ENCODE measurements at regions not wholly inside any gene's neighbourhood (a gene's known extent, or its start where the extent isn't known, plus 50 kb on each side); places are given as distances from the start of the nearest gene placed in this dataset.

DNA sequence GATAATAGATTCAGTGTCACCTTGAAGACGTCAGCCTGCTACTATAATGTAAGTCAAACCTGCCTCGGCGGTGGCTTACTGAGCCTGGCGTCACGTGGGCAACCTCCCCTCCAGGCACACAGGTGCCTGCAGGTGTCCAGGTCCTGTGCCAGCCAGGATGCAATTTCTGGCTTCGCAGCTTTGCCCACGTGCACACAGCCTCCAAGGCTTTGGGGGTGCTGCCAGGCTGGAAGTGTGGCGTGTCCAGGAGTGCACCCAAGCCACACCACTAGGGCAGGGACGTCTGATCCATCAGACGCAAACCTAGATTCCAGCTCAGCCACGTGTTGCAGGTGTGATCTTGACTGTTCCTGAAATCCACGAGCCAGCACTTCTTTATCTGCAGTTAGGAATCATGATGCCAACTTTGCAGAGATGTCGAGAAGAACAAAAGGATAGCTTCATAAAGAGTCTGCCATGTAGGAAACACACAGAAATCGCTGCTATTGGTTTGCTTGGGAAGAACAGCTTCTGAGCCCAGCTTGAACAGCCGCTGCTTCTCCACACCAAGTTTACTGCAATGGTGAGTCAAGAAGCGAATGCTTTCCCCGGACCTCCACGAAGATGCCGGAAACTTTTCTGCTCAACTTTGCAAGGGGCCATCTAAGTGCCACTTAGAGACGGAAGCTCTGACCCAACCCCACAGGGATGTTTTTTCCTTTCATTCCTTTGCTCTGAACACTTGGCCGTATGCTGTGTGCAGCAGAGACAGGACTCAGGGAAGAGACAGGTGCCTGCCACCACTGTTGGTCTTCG is 84.2 kb upstream of the SALL3 start:
- no peak overlapping the region for H3K27ac ChIP-seq
- peaks cover 0 to 32% (median 18%) of the 10 kb centered on the region in 4 donors for H3K9me3 ChIP-seq
- WGBS, 5 donors, result 74 to 89% (median 82%) methylated on average over 21 to 22 of the region's 22 CpGs
- DNase-seq, result no peak
- intact Hi-C loops (cut with DNase I; ENCODE audit: low total_unique reads), result no loop called here
- H3K27me3 ChIP-seq, result peaks cover 0 to 11% (median 0%) of the 10 kb centered on the region in 3 donors
- no peaks in the 10 kb centered on the region for H3K4me1 ChIP-seq
- no peak for TF ChIP-seq POLR2A (IDR thresholded peaks at IDR 0.05)
- TF ChIP-seq, protein P1, sequence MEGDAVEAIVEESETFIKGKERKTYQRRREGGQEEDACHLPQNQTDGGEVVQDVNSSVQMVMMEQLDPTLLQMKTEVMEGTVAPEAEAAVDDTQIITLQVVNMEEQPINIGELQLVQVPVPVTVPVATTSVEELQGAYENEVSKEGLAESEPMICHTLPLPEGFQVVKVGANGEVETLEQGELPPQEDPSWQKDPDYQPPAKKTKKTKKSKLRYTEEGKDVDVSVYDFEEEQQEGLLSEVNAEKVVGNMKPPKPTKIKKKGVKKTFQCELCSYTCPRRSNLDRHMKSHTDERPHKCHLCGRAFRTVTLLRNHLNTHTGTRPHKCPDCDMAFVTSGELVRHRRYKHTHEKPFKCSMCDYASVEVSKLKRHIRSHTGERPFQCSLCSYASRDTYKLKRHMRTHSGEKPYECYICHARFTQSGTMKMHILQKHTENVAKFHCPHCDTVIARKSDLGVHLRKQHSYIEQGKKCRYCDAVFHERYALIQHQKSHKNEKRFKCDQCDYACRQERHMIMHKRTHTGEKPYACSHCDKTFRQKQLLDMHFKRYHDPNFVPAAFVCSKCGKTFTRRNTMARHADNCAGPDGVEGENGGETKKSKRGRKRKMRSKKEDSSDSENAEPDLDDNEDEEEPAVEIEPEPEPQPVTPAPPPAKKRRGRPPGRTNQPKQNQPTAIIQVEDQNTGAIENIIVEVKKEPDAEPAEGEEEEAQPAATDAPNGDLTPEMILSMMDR (IDR thresholded peaks at IDR 0.05), result no peak
- no peak for TF ChIP-seq EP300 (IDR thresholded peaks at IDR 0.05)
- no peaks in the 10 kb centered on the region for H3K36me3 ChIP-seq
- H3K4me3 ChIP-seq, result no peak overlapping the region

DNA sequence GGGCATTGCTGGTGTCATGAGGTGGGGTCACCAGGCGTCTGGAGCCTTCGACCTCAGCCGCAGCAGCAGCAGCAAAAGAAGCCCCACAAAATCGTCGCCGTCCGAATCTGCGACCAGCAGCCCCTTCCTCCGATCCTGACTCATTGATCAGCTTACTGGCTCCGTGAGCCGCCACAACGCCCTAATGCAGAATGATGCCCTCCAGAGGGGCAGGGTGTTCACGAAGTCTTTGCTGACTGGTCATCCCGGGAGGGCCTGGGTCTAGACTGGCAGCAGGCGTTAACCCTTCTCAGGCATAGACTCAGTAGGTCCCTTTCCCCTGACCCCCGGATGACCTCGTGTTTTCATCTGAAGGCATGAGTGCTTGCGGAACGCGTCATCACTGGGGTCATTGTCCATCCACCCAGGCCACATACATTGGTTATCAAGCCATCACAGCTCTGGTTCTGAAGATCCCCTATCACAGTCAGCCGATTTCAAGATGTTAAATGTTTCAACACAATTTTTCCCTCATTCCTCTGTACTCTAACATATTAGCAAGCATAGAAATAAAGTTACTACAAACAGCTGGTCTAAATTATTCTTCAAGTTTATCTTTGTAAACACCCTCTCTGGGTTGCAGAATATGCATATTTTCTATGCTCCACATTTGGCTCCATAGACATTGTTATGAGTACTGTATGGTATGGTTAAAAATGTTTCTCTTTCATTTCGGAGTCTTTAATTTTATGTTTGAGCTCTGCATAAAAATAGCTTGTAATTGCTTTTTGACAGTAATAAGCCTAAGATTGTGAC is 83.3 kb upstream of the SALL3 start:
- 78 to 92% (median 88%) methylated on average over 21 to 22 of the region's 22 CpGs for WGBS, 5 donors
- peaks cover 0 to 26% (median 15%) of the 10 kb centered on the region in 4 donors for H3K9me3 ChIP-seq
- intact Hi-C loops (cut with DNase I; ENCODE audit: low total_unique reads), result no loop called here
- H3K4me3 ChIP-seq, result no peak overlapping the region
- H3K27ac ChIP-seq, result no peak overlapping the region
- H3K36me3 ChIP-seq, result no peaks in the 10 kb centered on the region
- no peaks in the 10 kb centered on the region for H3K4me1 ChIP-seq
- H3K27me3 ChIP-seq, result peaks cover 0 to 14% (median 0%) of the 10 kb centered on the region in 3 donors
- DNase-seq, result no peak
- no peak for TF ChIP-seq POLR2AphosphoS5 (IDR thresholded peaks at IDR 0.05)
- TF ChIP-seq, protein P1 (IDR thresholded peaks at IDR 0.05), result no peak

DNA sequence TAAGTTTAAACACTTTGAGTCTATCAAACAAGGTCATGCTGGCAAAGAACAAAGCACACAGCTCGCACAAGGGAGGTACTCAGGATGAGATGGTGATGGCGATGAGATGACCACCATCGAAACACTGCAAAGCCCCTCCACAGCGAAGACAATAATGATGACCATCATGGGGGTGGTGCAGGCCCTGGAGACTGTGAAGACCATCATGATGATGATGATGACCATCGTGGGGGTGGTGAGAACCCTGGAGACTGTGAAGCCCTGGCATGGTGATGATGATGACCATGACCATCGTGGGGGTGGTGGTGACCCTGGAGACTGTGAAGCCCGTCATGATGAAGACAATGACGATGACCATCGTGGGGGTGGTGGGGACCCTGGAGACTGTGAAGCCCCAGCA is 81.6 kb upstream of the SALL3 start:
- no peak overlapping the region for H3K27ac ChIP-seq
- H3K9me3 ChIP-seq, result peaks cover 0 to 16% (median 15%) of the 10 kb centered on the region in 4 donors
- DNase-seq, result no peak
- H3K4me1 ChIP-seq, result no peaks in the 10 kb centered on the region
- H3K27me3 ChIP-seq, result peaks cover 0 to 31% (median 0%) of the 10 kb centered on the region in 3 donors
- TF ChIP-seq POLR2AphosphoS5 (IDR thresholded peaks at IDR 0.05) (no peak), POLR2A (IDR thresholded peaks at IDR 0.05) (no peak), EP300 (IDR thresholded peaks at IDR 0.05) (no peak)
- TF ChIP-seq, protein P1 (IDR thresholded peaks at IDR 0.05), result no peak
- 79 to 90% (median 88%) methylated on average over 9 of the region's 9 CpGs for WGBS, 5 donors
- no peak overlapping the region for H3K4me3 ChIP-seq
- H3K36me3 ChIP-seq, result no peaks in the 10 kb centered on the region
- intact Hi-C loops (cut with DNase I; ENCODE audit: low total_unique reads), result no loop called here

DNA sequence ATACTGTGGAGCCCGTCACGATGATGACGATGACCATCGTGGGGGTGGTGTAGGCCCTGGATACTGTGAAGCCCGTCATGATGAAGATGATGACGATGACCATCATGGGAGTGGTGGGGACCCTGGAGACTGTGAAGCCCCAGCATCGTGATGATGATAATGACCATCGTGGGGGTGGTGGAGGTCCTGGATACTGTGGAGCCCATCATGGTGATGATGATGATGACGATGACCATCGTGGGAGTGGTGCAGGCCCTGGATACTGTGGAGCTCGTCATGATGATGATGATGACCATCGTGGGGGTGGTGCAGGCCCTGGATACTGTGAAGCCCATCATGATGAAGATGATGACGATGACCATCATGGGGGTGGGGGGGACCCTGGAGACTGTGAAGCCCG is 81.0 kb upstream of the SALL3 start:
- TF ChIP-seq, protein P1 (IDR thresholded peaks at IDR 0.05), result no peak
- TF ChIP-seq POLR2A (IDR thresholded peaks at IDR 0.05) (no peak), EP300 (IDR thresholded peaks at IDR 0.05) (no peak), POLR2AphosphoS5 (IDR thresholded peaks at IDR 0.05) (no peak)
- H3K27ac ChIP-seq, result no peak overlapping the region
- WGBS, 5 donors, result 80 to 94% (median 91%) methylated on average over 14 of the region's 14 CpGs
- peaks cover 0 to 16% (median 15%) of the 10 kb centered on the region in 4 donors for H3K9me3 ChIP-seq
- no peaks in the 10 kb centered on the region for H3K36me3 ChIP-seq
- no peak for DNase-seq
- intact Hi-C loops (cut with DNase I; ENCODE audit: low total_unique reads), result no loop called here
- peaks cover 0 to 36% (median 0%) of the 10 kb centered on the region in 3 donors for H3K27me3 ChIP-seq
- no peak overlapping the region for H3K4me3 ChIP-seq
- no peaks in the 10 kb centered on the region for H3K4me1 ChIP-seq
